ENCODE measurements at regions not wholly inside any gene's neighbourhood (a gene's known extent, or its start where the extent isn't known, plus 50 kb on each side); places are given as distances from the start of the nearest gene placed in this dataset.

GRCh38 chr1:87735750-87736149 lies 407.1 kb downstream of the LMO4 start:
- no peak for DNase-seq

DNA sequence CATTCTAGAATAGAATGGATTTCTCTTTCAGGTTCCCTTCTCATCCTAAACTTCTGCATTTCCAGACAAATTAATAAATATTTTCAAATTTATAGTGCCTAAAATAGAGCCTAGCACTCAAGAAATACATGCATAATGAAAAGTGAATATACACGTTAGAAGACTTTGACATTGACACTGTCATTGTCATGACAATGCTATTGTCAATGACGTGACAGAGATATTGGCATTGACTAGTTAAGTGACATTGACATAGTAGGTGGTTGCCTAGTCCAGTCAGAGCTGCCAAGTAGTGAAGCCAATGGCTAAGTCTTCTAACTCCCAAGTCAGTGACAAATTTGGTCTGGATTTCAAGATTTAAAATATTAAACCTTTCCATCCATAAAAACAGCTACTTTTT lies 410.5 kb downstream of the LMO4 start:
- DNase-seq, result no peak

DNA sequence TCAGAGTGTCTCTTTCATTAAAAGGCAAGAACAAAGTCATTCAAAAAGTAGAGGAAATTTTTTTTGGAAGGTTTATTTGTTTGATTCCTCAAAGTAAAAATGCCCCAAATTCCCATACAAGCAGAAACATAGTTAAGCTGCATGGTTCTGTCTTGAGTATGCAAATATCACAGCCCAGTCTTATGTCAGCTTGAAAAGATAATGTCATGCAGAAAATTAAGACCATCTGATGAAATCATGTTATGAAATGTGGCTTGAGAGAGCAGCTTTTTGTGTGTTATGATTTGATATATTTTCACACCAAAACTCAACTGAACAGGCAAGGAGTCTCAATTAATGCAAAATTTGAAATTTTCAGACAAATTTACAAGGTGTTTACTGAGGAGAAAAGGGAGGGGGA lies 411.0 kb downstream of the LMO4 start:
- no peak for DNase-seq

DNA sequence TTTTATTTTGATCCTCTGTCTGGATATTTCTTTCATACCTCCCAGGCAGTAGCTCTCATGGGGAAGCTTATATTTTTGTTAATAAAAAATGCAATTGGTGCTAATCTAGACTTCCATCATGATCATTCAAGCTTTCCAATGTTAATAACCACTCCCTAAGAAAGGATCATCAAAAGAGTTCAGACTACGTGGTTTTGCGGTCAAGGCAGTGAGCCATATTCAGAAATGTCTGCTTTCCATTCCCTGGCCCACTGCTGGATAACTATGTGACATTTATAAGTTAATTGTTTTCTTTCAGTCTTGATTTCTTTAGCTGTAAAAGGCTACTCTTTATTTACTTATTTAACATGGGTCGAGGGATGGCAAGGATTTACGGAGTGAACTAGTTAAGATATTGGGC lies 414.6 kb downstream of the LMO4 start:
- DNase-seq, result no peak

GRCh38 chr1:87744056-87744455 lies 415.4 kb downstream of the LMO4 start:
- no peak for DNase-seq

- DNase-seq, result no peak
Measured at GRCh38 chr1:87744763-87745162, 416.1 kb downstream of the LMO4 start.

DNA sequence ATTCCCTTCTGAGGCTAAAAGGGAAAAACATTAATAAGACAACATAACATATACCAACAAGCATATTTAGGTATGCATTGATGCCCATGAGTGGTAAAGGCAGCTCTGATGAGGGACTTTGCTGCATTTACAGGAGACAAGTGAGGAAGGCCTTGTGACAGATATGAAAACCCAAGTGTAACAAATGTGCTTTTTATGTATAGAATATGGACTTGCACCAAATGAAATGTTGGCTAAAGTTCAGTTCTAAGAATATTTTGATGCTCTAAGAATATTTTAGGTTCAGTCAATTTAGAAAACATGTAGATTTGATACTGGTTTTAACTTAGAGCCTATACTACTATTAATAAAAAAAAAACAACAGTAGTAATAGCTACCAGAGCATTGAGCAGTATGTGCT lies 424.7 kb downstream of the LMO4 start:
- no peak for DNase-seq

DNA sequence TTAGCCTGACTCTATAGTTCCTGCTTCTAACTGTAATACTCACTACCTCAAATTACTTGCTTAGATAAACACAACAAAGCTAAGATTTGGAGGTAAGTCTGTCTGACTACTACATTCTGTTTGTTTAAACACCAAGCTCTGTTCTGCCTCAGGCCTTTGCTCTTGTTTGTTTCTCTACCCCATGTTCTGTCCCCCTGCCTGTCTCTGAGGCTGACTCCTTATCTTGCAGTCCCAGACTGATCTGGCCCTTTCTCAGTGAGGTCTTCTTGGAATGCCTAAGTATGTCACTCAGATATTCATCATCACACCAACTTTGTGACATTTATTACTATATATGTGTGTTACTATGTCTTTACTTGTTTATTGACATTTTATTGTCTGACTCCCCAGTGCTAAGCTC lies 425.5 kb downstream of the LMO4 start:
- no peak for DNase-seq

GRCh38 chr1:87757676-87758075 lies 429.0 kb downstream of the LMO4 start:
- DNase-seq, result no peak

- DNase-seq, result no peak
Measured at GRCh38 chr1:87759421-87760087, 430.9 kb downstream of the LMO4 start.

- DNase-seq, result no peak
Measured at GRCh38 chr1:87760155-87760554, 431.5 kb downstream of the LMO4 start.

- DNase-seq, result no peak
Measured at GRCh38 chr1:87760654-87761053, 432.0 kb downstream of the LMO4 start.

- DNase-seq, result no peak
Measured at GRCh38 chr1:87763483-87763882, 434.8 kb downstream of the LMO4 start.

DNA sequence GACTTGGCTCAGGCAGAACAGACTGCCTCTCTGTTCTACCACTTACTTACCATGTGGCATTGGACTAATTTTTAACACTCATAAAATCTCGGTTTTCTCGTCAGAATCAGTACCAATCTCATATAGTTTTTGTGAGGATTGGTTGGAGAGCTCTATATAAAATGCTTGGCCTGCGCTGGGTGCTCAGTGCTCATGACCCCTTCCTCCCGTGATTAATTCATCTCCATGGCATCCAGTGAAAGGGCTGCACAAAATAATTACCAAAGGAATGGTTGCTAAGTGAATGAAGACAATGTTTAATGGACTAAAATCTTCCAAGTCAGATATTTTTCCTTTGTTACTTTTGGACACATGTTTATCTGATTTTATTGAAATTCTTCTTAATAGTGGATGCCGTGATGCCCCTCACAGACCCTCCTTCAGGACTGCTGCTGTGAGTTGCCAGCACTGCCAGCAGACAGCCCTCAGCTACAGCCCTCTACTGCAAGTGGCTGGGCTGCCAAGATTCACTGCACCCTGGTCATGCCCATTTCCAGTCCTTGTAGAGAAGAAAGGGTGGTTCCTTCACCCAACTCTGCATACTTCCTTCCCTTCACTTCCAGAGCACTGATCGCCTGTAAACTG lies 436.5 kb downstream of the LMO4 start:
- DNase-seq, result no peak

- DNase-seq, result no peak
Measured at GRCh38 chr1:87765681-87766070, 437.0 kb downstream of the LMO4 start.

- no peak for DNase-seq
Measured at GRCh38 chr1:87766737-87767136, 438.1 kb downstream of the LMO4 start.

DNA sequence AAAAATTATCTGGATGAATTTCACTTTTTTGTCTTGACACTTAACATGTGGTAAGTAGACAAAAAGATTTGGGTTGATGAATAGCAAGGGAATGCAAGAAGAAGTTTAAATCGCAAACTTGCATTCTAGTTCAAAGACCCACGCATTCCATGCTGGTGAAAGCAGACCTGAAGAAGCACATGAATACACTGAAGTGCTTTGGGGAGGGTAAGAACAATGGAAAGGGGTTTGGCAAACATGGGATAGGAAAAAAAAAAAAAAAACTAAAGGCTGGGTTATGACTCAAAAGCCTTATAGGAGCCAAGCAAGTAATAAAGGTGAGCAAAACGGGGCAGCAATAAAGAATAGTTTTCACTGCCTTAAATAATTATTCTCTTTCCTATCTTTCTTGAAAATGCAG lies 450.2 kb downstream of the LMO4 start:
- DNase-seq, result no peak

DNA sequence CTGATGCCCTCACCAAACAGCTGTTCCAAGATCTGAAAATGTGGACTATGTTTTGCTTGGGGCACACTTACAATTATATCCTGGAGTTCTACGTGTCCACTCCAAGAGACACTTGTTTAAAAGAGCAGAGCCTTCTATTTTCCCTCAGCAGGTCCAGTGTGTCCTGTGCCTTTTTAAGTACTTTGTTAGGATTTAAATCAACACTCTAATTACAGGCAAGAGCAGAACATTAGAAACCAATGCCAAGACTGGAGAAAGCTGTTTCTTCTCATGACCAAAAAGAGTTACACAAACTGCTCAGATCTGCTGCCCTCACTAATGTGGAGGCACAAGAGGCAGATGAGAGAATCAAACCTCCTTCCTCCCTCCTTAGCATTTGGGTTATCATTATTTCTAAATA lies 452.9 kb downstream of the LMO4 start:
- DNase-seq, result no peak

GRCh38 chr1:87783315-87783714 lies 454.6 kb downstream of the LMO4 start:
- DNase-seq, result no peak

DNA sequence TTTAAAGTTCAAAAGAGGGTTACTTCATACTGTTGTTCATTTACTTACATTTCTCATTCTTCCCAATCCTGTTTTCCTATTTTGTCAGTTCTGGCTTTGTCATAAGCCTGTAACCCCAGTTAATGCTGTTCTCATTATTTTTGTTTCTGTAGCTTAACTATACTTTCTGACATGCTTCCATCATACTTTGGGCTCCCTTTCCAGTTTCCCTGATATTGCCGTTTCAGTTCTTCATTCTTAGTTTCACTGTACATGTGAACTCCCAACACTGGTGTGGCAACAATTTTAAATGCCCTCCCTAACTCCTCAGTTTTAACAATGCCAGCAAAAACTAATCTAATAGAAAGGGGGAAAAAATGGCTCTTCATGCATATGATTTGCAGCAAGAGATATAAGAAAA lies 456.7 kb downstream of the LMO4 start:
- DNase-seq, result no peak

DNA sequence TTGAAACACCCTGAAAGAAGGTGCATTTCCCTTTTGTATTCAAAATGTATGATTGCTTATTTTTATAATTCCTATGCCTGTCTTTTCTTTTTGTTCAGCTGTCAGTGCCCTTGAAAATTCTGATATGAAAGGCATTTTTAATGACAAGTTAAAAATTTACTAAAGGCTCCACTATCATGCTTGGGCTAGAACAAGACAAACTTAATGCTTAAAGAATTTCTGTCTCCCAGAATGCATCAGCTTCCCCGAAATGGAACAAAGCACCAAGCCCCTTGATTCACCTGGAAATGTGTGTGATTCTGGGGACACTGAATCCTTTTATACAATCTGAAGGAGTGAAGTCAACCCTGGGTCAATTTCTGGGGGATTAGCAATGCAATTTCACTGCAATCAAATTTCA lies 457.5 kb downstream of the LMO4 start:
- DNase-seq, result no peak

DNA sequence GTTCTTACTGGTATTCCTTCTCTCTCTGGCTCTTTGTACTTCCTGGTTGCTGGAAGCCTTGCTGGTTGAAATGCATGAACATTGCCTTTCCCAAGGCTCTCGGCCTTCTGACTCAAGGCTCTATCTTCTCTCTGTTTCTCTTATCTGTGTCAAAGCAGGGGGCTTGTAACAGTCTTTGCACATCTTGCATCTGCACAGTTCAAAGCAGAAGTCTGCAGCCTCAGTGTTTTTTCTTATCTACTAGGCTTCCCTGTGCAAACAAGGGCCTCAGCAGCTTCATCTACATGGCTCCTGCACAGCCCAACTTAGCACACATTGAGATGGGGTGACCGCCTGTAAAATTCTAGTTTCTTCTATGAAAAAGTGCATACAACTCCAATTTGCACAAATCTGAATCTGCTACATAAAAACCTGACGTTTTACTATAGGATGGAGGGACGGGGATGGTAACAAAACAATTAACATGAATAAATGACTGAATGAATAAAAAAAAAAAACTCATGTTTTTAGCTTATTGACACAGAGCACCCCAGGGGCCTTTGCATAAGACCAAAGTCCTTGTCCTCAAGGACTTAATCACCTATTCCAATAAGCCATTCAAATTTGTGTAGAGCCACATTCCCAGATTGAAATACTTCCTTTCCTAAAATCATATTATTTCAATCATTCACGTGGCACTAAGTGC lies 458.3 kb downstream of the LMO4 start:
- no peak for DNase-seq

GRCh38 chr1:87787551-87787950 lies 458.9 kb downstream of the LMO4 start:
- DNase-seq, result no peak

DNA sequence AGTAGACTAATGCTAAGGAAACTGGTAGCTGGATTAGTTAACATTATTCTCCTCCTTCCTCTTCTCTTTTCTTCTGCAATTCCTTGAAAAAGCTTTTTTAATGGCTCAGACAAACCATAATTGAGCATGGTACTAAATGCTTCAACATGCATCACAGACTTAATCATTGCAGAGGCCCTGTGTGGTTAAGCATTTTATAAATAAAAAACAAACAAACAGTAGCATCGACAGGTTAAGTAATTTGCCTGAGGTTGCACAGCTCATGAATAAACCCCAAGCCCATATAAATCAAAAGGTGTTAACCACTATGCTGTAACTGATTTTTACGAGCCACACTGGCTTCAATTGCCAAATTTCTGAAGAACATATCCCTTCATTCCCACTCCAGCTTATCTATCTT lies 462.1 kb downstream of the LMO4 start:
- no peak for DNase-seq
